ENCODE measurements at regions not wholly inside any gene's neighbourhood (a gene's known extent, or its start where the extent isn't known, plus 50 kb on each side); places are given as distances from the start of the nearest gene placed in this dataset.
"Not testable (repeated sequence)": the region's sequence is repeated elsewhere in the genome, so short reads cannot be mapped to it uniquely, and the experiment has no call there.

DNA sequence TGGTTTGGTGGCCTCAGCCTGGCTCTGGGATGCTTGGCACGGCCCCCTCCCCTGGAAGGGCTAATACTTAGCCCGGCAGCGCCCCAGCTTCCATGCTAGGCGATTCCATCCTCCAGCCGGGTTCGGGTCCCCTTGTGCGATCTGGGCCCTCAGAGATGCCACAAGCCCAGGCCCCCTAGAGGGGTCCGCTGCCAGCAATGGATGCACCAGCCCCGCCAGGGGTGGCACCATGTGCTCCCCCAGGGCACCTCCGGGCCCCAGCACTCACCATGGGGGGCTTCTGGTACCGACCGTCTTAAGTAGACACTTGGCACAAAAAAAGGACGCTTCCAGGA lies 125.7 kb upstream of the KCTD7 start:
- peaks cover 3 to 14% (median 7%) of the 10 kb centered on the region in 3 donors for H3K4me1 ChIP-seq
- no peak for DNase-seq
- intact Hi-C loops (cut with DNase I) = no loop called here
- no peaks in the 10 kb centered on the region for H3K9me3 ChIP-seq
- H3K4me3 ChIP-seq = no peak overlapping the region
- no peaks in the 10 kb centered on the region for H3K36me3 ChIP-seq
- 100% methylated on average over 1 of the region's 13 CpGs; no CpG with 5 or more reads in 1 of the 2 donors for WGBS, 2 donors
- no peak overlapping the region for H3K27ac ChIP-seq
- H3K27me3 ChIP-seq = peaks cover 0 to 42% (median 0%) of the 10 kb centered on the region in 4 donors
- no peak for TF ChIP-seq POLR2A (IDR thresholded peaks at IDR 0.05)
- TF ChIP-seq, protein P1, sequence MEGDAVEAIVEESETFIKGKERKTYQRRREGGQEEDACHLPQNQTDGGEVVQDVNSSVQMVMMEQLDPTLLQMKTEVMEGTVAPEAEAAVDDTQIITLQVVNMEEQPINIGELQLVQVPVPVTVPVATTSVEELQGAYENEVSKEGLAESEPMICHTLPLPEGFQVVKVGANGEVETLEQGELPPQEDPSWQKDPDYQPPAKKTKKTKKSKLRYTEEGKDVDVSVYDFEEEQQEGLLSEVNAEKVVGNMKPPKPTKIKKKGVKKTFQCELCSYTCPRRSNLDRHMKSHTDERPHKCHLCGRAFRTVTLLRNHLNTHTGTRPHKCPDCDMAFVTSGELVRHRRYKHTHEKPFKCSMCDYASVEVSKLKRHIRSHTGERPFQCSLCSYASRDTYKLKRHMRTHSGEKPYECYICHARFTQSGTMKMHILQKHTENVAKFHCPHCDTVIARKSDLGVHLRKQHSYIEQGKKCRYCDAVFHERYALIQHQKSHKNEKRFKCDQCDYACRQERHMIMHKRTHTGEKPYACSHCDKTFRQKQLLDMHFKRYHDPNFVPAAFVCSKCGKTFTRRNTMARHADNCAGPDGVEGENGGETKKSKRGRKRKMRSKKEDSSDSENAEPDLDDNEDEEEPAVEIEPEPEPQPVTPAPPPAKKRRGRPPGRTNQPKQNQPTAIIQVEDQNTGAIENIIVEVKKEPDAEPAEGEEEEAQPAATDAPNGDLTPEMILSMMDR (IDR thresholded peaks at IDR 0.05) = no peak

DNA sequence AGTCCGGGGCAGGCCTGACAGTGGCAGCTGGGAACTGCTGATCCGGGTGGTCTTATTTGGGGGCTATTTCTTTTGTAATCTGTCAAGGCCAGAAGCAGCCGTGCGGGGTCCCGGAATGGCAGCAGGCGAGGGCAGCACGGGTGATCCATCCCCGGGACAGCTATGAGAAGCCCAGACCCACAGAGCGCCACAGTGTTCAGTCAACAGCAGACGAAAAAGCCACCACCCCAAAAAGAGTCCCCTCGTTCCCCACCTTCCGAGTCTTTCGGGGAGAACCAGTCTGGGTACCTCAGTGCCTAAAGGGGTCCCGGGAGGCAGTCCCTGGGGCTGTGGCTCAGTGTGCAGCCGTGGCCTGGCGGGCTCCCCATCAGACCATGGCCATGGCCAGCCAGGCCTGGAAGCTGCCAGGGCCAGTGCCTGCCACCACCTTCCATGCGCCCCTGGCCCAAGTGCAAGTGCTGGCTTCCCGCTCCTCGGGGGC lies 125.1 kb upstream of the KCTD7 start:
- Histone ChIP-seq H3K27me3 (peaks cover 0 to 48% (median 0%) of the 10 kb centered on the region in 4 donors), H3K36me3 (no peaks in the 10 kb centered on the region), H3K4me1 (peaks cover 3 to 14% (median 7%) of the 10 kb centered on the region in 3 donors), H3K9me3 (no peaks in the 10 kb centered on the region), H3K27ac (no peak overlapping the region), H3K4me3 (no peak overlapping the region)
- TF ChIP-seq, protein P1 (IDR thresholded peaks at IDR 0.05) = no peak
- no peak for TF ChIP-seq POLR2A (IDR thresholded peaks at IDR 0.05)
- WGBS, 2 donors = 72 to 73% methylated on average over 8 to 9 of the region's 19 CpGs
- intact Hi-C loops (cut with DNase I) = no loop called here
- no peak for DNase-seq

DNA sequence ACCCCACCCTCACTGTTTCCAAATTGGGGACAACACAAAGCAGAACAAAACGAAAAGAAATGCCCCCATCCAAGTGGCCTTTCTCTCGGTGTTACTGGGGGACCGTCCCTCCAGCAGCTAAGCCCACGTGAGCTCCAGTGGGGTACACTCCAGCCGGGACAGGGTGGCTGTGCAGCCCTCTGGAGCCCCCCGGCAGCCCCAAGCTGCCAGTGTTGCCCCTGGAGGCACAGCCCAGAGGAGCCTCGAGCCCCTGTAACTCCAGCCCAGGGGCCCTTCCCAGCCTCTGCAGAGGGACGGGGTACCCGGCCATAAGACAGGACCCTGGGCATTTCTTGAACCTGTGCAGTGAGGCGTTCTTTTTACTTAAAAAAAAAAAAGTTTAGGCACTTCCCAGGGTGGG lies 124.5 kb upstream of the KCTD7 start:
- H3K27me3 ChIP-seq = peaks cover 0 to 52% (median 0%) of the 10 kb centered on the region in 4 donors
- intact Hi-C loops (cut with DNase I) = no loop called here
- no peak overlapping the region for H3K4me3 ChIP-seq
- 71 to 82% methylated on average over 2 to 8 of the region's 10 CpGs for WGBS, 2 donors
- H3K36me3 ChIP-seq = no peaks in the 10 kb centered on the region
- H3K27ac ChIP-seq = no peak overlapping the region
- TF ChIP-seq, protein P1 (IDR thresholded peaks at IDR 0.05) = no peak
- TF ChIP-seq POLR2A (IDR thresholded peaks at IDR 0.05) = no peak
- H3K4me1 ChIP-seq = peaks cover 3 to 14% (median 7%) of the 10 kb centered on the region in 3 donors
- DNase-seq = no peak
- no peaks in the 10 kb centered on the region for H3K9me3 ChIP-seq

DNA sequence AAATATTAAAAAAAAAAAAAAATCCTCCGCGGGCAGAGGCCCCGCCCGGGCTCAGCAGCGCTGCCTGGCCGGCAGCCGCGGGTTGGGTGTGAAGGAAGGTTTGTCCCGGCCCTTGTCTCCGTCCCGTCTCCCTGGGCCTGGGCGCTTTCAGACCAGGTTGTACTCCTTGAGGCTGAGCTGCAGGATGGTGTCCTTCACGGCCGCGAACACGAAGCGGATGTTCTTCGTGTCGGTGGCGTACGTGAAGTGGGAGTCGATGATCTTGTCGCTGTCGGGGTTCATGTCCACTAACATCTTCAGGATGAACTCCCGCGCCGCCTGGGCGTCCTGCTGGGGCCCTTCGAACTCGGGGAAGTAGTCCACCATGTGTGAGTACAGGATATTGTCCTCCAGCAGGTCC lies 123.7 kb upstream of the KCTD7 start:
- intact Hi-C loops (cut with DNase I) = no loop called here
- Histone ChIP-seq H3K36me3 (no peaks in the 10 kb centered on the region), H3K4me3 (no peak overlapping the region), H3K4me1 (peaks cover 3 to 14% (median 7%) of the 10 kb centered on the region in 3 donors), H3K27ac (no peak overlapping the region), H3K9me3 (no peaks in the 10 kb centered on the region), H3K27me3 (peaks cover 0 to 55% (median 0%) of the 10 kb centered on the region in 4 donors)
- TF ChIP-seq, protein P1 (IDR thresholded peaks at IDR 0.05) = no peak
- 87 to 93% methylated on average over 11 to 12 of the region's 30 CpGs for WGBS, 2 donors
- DNase-seq = no peak

DNA sequence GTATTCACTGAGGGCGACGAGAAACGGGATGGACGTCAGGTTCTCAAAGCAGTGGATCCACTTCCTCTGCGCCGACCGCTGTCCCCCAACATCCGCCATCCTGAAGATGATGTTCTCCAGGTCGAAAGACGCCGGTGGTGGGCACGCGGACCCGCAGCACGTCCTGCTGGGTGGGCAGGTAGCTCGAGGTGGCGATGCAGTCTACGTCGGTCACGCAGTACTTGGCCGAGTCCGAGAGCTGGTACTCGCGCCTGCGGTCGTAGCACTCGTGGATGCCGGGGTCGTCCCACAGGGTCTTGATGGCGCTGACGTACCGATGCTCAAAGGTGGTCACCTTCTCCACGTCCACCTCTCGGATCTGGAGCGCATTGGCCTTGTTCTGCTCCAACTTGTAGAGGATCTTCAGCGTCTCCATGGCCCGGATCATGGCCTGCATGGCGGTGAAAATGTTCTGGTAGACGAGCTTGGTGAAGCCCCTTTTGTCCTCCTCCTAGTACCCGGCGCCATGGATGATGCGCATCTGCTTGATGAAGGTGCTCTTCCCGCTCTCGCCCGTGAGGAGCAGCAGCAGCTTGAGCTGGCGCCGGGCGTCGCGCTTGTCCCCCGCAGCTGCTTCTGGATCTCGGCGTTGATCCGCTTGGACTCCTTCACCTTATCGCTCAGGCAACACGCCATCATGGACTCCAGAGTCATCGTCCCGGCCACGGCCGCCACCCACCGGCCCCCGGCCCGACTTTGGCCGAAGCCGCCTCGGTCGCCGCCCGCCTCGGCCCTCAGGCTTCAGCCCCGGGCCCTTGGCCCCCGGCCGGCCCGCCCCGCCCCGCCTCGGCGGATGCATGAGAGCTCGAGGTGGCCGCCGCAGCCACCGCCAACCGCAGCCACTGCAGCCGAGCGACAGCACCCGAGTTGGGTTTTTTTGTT lies 122.9 kb upstream of the KCTD7 start:
- intact Hi-C loops (cut with DNase I) = no loop called here
- Histone ChIP-seq H3K27ac (no peak overlapping the region), H3K36me3 (no peaks in the 10 kb centered on the region), H3K4me1 (peaks cover 3 to 14% (median 7%) of the 10 kb centered on the region in 3 donors), H3K4me3 (peak overlapping the region; percentile 18 to 61 (median 32)), H3K27me3 (peaks cover 0 to 55% (median 0%) of the 10 kb centered on the region in 4 donors), H3K9me3 (no peaks in the 10 kb centered on the region)
- WGBS, 2 donors = 69 to 79% methylated on average over 32 to 33 of the region's 86 CpGs
- no peak for DNase-seq
- TF ChIP-seq POLR2A (IDR thresholded peaks at IDR 0.05) = no peak
- TF ChIP-seq, protein P1 (IDR thresholded peaks at IDR 0.05) = no peak

DNA sequence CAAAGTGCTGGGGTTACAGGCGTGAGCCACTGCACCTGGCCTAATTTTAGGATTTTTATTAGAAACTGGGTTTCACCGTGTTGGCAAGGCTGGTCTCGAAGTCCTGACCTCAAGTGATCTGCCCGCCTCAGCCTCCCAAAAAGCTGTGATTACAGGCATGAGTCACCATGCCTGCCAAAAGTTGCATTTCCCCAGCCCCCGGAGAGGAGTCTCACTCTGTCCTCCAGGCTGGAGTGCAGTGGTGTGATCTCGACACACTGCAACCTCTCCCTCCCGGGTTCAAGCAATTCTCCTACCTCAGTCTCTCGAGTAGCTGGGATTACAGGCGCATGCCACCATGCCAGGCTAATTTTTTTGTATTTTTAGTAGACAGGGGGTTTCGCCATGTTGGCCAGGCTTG lies 122.0 kb upstream of the KCTD7 start:
- intact Hi-C loops (cut with DNase I); H3K36me3 ChIP-seq; H3K27ac ChIP-seq; H3K9me3 ChIP-seq; DNase-seq: not testable (repeated sequence)
- 74 to 88% methylated on average over 4 of the region's 10 CpGs for WGBS, 2 donors
- Histone ChIP-seq H3K4me1 (peaks cover 3 to 14% (median 7%) of the 10 kb centered on the region in 3 donors), H3K4me3 (peak overlapping the region in 1 of 4 donors; percentile 61), H3K27me3 (peaks cover 0 to 55% (median 0%) of the 10 kb centered on the region in 4 donors)
